OCI-LY1 (cell line): ENCODE measurements at regions not wholly inside any gene's neighbourhood (a gene's known extent, or its start where the extent isn't known, plus 50 kb on each side); places are given as distances from the start of the nearest gene placed in this dataset.

Experiments used
- H2AFZ ChIP-seq: fragments of 200-600 bp; sonication (generic), shearing (Covaris generic); 2 replicates; pipeline ENCODE4 v1.6.0; 2014; ENCODE audit warnings: antibody characterized with exemption, mild to moderate bottlenecking, low read length
- H3F3A ChIP-seq: fragments of 200-600 bp; sonication (generic), shearing (Covaris generic); 2 replicates; pipeline ENCODE4 v1.6.0; 2014; ENCODE audit warnings: mild to moderate bottlenecking, antibody characterized with exemption, low read length, moderate library complexity; ENCODE audit not compliant: insufficient read depth
- H3K27ac ChIP-seq: fragments of 200-600 bp; sonication (generic); 2 replicates; pipeline ENCODE4 v1.5.1; 2014; ENCODE audit warnings: low read length, mixed run types, mild to moderate bottlenecking, low read depth; ENCODE audit not compliant: poor library complexity, severe bottlenecking
- H3K27me3 ChIP-seq: fragments of 200-600 bp; sonication (generic); 2 replicates; pipeline ENCODE4 v1.6.0; 2014; ENCODE audit warnings: antibody characterized with exemption, mild to moderate bottlenecking, low read length, moderate library complexity; ENCODE audit not compliant: insufficient read depth
- H3K36me3 ChIP-seq: fragments of 200-600 bp; sonication (generic); 2 replicates; pipeline ENCODE4 v1.6.1; 2014; ENCODE audit warnings: mild to moderate bottlenecking, antibody characterized with exemption, low read length, moderate library complexity, mixed read lengths; ENCODE audit not compliant: insufficient read depth
- H3K4me1 ChIP-seq: fragments of 200-600 bp; sonication (generic); 2 replicates; pipeline ENCODE4 v1.5.1; 2014; ENCODE audit warnings: mild to moderate bottlenecking, low read length, moderate library complexity; ENCODE audit not compliant: insufficient read depth, severe bottlenecking
- H3K4me2 ChIP-seq: fragments of 200-600 bp; sonication (generic), shearing (Covaris generic); 2 replicates; pipeline ENCODE4 v1.6.1; 2014; ENCODE audit warnings: low read length
- H3K4me3 ChIP-seq: fragments of 200-600 bp; sonication (generic); 2 replicates; pipeline ENCODE4 v1.5.1; 2014; ENCODE audit warnings: low read length, low read depth, mild to moderate bottlenecking, mixed read lengths; ENCODE audit not compliant: poor library complexity, severe bottlenecking
- H3K79me2 ChIP-seq: fragments of 200-600 bp; shearing (Covaris generic); 2 replicates; pipeline ENCODE4 v1.6.1; 2016; ENCODE audit warnings: mixed run types, low read length, mixed read lengths; ENCODE audit not compliant: insufficient read depth
- H3K9ac ChIP-seq: fragments of 200-600 bp; sonication (generic), shearing (Covaris generic); 2 replicates; pipeline ENCODE4 v1.6.1; 2014; ENCODE audit warnings: mild to moderate bottlenecking, low read length, mixed read lengths
- H3K9me2 ChIP-seq: fragments of 200-600 bp; sonication (generic), shearing (Covaris generic); 2 replicates; pipeline ENCODE4 v1.6.1; 2014; ENCODE audit warnings: low read depth, mild to moderate bottlenecking, low read length, mixed read lengths
- H3K9me3 ChIP-seq: fragments of 200-600 bp; shearing (Covaris generic); 2 replicates; pipeline ENCODE4 v1.6.1; 2014; ENCODE audit warnings: low read length, mixed read lengths
- H4K20me1 ChIP-seq: fragments of 200-600 bp; sonication (generic), shearing (Covaris generic); 2 replicates; pipeline ENCODE4 v1.6.0; 2016; ENCODE audit warnings: mild to moderate bottlenecking, low read length; ENCODE audit not compliant: insufficient read depth
- EZH2 ChIP-seq: fragments of 200-600 bp; sonication (generic), shearing (Covaris generic); IDR thresholded peaks from 2 replicates; pipeline ENCODE4 v1.8.0; 2017; ENCODE audit warnings: borderline replicate concordance, mixed run types, mild to moderate bottlenecking, antibody characterized with exemption, low read length, moderate library complexity, mixed read lengths
- TF ChIP-seq, protein P1 (sequence below): fragments of 200-600 bp; sonication (generic), shearing (Covaris generic); IDR thresholded peaks from 2 replicates; pipeline ENCODE4 v1.5.1; 2017; ENCODE audit warnings: mild to moderate bottlenecking, antibody characterized with exemption, low read length, moderate library complexity, mixed read lengths

DNA sequence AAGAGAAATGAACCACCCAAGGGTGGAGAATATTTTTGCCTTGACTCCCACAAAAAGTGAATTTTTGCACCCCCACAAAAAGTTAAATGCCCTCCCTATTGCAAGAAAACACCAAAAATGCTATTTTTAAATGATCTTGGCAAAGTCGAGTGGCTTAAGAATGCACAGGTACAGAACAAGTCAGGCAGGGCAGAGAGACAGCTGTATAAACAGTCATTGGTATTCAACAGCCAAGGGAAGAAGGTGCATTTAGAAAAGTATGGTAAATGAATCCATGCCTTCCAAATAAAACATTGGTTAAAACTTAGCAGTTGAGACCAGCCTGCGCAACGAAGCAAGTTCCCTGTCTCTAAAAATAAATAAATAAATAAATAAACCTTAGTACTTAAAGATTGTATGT is 169.3 kb downstream of the CHIC2 start:
- H3K4me3 ChIP-seq: no peak overlapping the region
- H3K27me3 ChIP-seq: no peaks in the 10 kb centered on the region
- no peak overlapping the region for H3K27ac ChIP-seq
- no peaks in the 10 kb centered on the region for H4K20me1 ChIP-seq
- H3K9ac ChIP-seq: no peak overlapping the region
- no peaks in the 10 kb centered on the region for H3K4me1 ChIP-seq
- no peaks in the 10 kb centered on the region for H3K9me3 ChIP-seq
- H3K9me2 ChIP-seq: no peaks in the 10 kb centered on the region
- no peaks in the 10 kb centered on the region for H3F3A ChIP-seq
- H3K79me2 ChIP-seq: no peaks in the 10 kb centered on the region
- no peaks in the 10 kb centered on the region for H3K36me3 ChIP-seq
- no peak overlapping the region for H2AFZ ChIP-seq
- H3K4me2 ChIP-seq: no peak overlapping the region
- no peak for TF ChIP-seq EZH2
- TF ChIP-seq, protein P1, sequence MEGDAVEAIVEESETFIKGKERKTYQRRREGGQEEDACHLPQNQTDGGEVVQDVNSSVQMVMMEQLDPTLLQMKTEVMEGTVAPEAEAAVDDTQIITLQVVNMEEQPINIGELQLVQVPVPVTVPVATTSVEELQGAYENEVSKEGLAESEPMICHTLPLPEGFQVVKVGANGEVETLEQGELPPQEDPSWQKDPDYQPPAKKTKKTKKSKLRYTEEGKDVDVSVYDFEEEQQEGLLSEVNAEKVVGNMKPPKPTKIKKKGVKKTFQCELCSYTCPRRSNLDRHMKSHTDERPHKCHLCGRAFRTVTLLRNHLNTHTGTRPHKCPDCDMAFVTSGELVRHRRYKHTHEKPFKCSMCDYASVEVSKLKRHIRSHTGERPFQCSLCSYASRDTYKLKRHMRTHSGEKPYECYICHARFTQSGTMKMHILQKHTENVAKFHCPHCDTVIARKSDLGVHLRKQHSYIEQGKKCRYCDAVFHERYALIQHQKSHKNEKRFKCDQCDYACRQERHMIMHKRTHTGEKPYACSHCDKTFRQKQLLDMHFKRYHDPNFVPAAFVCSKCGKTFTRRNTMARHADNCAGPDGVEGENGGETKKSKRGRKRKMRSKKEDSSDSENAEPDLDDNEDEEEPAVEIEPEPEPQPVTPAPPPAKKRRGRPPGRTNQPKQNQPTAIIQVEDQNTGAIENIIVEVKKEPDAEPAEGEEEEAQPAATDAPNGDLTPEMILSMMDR: no peak

DNA sequence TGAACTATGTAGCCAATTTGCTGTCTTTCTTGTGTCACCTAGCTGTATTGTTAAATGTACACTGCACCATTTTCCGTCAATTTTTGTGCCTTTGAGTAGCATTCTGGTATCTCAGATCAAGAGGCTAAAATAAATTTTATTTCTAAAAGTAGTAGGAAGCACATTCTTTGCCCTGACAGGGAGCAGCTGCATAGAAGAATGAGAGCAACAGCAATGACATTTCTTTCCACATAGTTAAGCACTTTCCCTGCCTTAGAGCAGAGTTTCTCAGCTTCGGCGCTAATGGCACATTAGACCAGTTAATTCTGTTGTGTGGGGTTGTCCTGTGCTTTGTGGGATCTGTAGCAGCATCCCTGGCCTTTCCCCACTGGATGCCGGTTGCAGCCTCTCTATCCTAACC is 173.9 kb downstream of the CHIC2 start:
- no peaks in the 10 kb centered on the region for H3K4me1 ChIP-seq
- no peaks in the 10 kb centered on the region for H3F3A ChIP-seq
- no peak overlapping the region for H2AFZ ChIP-seq
- H3K9me2 ChIP-seq: no peaks in the 10 kb centered on the region
- H3K4me2 ChIP-seq: no peak overlapping the region
- H3K4me3 ChIP-seq: no peak overlapping the region
- no peaks in the 10 kb centered on the region for H3K36me3 ChIP-seq
- H3K9ac ChIP-seq: no peak overlapping the region
- no peaks in the 10 kb centered on the region for H3K9me3 ChIP-seq
- no peaks in the 10 kb centered on the region for H3K79me2 ChIP-seq
- TF ChIP-seq EZH2: no peak
- TF ChIP-seq, protein P1: no peak
- no peak overlapping the region for H3K27ac ChIP-seq
- H3K27me3 ChIP-seq: no peaks in the 10 kb centered on the region; the same call in 1 of the 2 replicates
- H4K20me1 ChIP-seq: no peaks in the 10 kb centered on the region

DNA sequence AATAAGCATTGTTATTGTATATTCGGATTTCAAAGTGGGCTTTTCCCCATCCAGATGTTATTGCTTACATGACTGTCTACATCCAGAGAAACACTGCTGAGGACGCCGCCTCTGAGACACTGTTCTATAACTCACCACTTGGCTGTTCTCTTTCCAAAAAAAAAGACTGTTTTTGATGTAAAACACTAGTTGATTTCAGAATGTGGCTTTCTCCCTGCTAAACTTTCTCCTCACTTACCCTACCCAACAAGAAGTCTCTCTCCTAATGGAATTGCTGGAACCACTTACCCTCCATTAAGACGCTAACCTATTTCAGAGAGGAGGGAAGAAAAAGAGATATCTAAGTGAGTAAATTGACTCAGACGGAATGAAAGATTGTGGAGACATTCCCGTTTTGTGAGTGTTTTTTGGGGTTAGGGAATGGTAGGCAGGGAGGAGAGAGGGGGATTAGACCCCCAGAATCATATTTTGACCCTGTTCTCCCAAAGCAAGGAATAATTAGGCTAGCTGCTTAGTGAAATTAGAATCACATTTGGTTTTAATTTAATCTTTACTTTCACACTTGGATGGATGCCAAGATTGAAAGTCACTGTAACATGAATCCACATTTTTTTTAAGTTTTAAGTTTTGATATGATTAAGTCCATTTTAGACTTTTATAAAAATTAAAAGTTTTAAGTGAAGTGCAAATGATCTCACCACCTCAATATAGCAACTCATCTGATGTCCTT is 174.9 kb downstream of the CHIC2 start:
- no peak for TF ChIP-seq EZH2
- TF ChIP-seq, protein P1: no peak
- Histone ChIP-seq H3K36me3 (no peaks in the 10 kb centered on the region), H3K9me3 (no peaks in the 10 kb centered on the region), H4K20me1 (no peaks in the 10 kb centered on the region), H3K4me3 (no peak overlapping the region), H3F3A (no peaks in the 10 kb centered on the region), H3K4me1 (no peaks in the 10 kb centered on the region), H2AFZ (no peak overlapping the region), H3K79me2 (no peaks in the 10 kb centered on the region), H3K9ac (no peak overlapping the region), H3K27ac (no peak overlapping the region), H3K27me3 (no peaks in the 10 kb centered on the region; the same call in 1 of the 2 replicates), H3K9me2 (no peaks in the 10 kb centered on the region), H3K4me2 (no peak overlapping the region)
